MCF 10A (cell line): ENCODE measurements at regions not wholly inside any gene's neighbourhood (a gene's known extent, or its start where the extent isn't known, plus 50 kb on each side); places are given as distances from the start of the nearest gene placed in this dataset.

Experiments
- BruUV-seq: library from RNA; stranded (reverse); fragments of 400-500 nt; replicated peaks from 2 replicates; lab custom pipeline; 2021; lab: Mats Ljungman, UMichigan
- CTCF ChIA-PET: fragments of 300-600 bp; sonication (Branson Sonifier 250); formaldehyde crosslinking; extraction: SDS; loops from one replicate; lab custom pipeline; 2021; ENCODE audit warnings: antibody characterized with exemption, inconsistent platforms; lab: Yijun Ruan, JAX
- POLR2A ChIA-PET: fragments of 300-600, 350-650 bp; sonication (Branson Sonifier 250); formaldehyde crosslinking; extraction: SDS; loops from one replicate; lab custom pipeline; 2020; ENCODE audit warnings: antibody characterized with exemption, inconsistent platforms; lab: Yijun Ruan, JAX
- DNase-seq: peaks from one replicate; pipeline ENCODE4 v3.0.0-alpha.2; 2018; ENCODE audit not compliant: unreplicated experiment
- H3K27ac Mint-ChIP-seq: one replicate; pipeline ENCODE4 v1.8.0; 2022; ENCODE audit warnings: mild to moderate bottlenecking, low read depth, mixed read lengths; ENCODE audit not compliant: unreplicated experiment
- H3K27me3 Mint-ChIP-seq: one replicate; pipeline ENCODE4 v1.8.0; 2022; ENCODE audit warnings: mixed read lengths; ENCODE audit not compliant: insufficient read depth, unreplicated experiment
- H3K36me3 Mint-ChIP-seq: one replicate; pipeline ENCODE4 v1.8.0; 2022; ENCODE audit warnings: mild to moderate bottlenecking, moderate library complexity, mixed read lengths; ENCODE audit not compliant: insufficient read depth, unreplicated experiment
- H3K4me1 Mint-ChIP-seq: one replicate; pipeline ENCODE4 v1.8.0; 2022; ENCODE audit warnings: mixed read lengths; ENCODE audit not compliant: insufficient read depth, unreplicated experiment
- H3K4me3 Mint-ChIP-seq: one replicate; pipeline ENCODE4 v1.8.0; 2022; ENCODE audit warnings: mild to moderate bottlenecking, moderate library complexity, mixed read lengths; ENCODE audit not compliant: unreplicated experiment
- H3K9me3 Mint-ChIP-seq: one replicate; pipeline ENCODE4 v1.8.0; 2022; ENCODE audit warnings: mixed read lengths; ENCODE audit not compliant: unreplicated experiment
- intact Hi-C: fragments of 100-400 bp; cut with micrococcal nuclease; formaldehyde crosslinking; loops from 2 replicates; pipeline ENCODE4 v1.14.1; 2022
- TF ChIP-seq, protein P1 (sequence below): fragments of 200-600 bp; IDR thresholded peaks from one replicate; pipeline ENCODE4 v1.8.0; 2022; ENCODE audit warnings: antibody characterized with exemption, mild to moderate bottlenecking; ENCODE audit not compliant: unreplicated experiment

DNA sequence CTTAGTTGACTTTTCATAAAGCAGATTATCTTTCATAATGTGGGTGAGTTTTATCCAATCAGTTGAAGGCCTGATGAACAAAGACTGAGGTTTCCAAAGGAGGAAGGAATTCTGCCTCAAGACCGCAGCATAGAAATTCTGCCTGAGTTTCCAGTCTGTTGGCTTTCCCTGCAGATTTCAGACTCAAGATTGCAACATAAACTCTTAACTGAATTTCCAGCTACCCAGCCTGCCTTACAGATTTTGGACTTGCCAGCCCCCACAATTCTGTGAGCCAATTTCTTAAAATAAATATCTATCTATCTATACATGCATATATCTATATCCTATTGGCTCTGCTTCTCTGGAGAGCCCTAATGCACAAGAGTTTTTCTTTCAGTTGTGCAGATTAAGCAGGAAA, 57.3 kb upstream of the SMLR1 start:
- POLR2A ChIA-PET: no interaction called here
- intact Hi-C loops: no loop called here
- TF ChIP-seq, protein P1, sequence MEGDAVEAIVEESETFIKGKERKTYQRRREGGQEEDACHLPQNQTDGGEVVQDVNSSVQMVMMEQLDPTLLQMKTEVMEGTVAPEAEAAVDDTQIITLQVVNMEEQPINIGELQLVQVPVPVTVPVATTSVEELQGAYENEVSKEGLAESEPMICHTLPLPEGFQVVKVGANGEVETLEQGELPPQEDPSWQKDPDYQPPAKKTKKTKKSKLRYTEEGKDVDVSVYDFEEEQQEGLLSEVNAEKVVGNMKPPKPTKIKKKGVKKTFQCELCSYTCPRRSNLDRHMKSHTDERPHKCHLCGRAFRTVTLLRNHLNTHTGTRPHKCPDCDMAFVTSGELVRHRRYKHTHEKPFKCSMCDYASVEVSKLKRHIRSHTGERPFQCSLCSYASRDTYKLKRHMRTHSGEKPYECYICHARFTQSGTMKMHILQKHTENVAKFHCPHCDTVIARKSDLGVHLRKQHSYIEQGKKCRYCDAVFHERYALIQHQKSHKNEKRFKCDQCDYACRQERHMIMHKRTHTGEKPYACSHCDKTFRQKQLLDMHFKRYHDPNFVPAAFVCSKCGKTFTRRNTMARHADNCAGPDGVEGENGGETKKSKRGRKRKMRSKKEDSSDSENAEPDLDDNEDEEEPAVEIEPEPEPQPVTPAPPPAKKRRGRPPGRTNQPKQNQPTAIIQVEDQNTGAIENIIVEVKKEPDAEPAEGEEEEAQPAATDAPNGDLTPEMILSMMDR: no peak
- Mint-ChIP-seq H3K27me3 (peaks cover 18% of the 10 kb centered on the region), H3K4me3 (no peak overlapping the region), H3K36me3 (no peaks in the 10 kb centered on the region), H3K4me1 (no peaks in the 10 kb centered on the region), H3K9me3 (no peaks in the 10 kb centered on the region), H3K27ac (no peak overlapping the region)
- BruUV-seq: no TSS peak
- no peak for DNase-seq
- CTCF ChIA-PET: interaction anchor here (0.6 kb wide), 1 partner anchor 26 kb away, joined by 3 read pairs; no protein-coding TSS in a partner anchor

DNA sequence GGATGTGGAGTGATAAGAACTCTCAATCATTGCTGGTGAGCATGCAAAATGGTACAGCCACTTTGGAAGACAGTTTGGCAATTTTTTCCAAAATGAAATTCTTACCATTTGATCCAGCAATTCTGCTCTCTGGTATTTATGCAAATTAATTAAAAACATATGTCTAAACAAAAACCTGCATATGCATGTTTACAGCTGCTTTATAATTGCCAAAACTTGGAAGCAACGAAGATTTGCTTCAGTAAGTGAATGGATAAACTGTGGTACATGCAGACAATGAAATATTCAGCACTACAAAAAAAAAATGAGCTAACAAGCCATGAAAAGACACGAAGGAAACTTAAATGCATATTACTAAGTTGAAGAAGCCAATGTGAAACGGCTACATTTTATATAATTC, 55.5 kb upstream of the SMLR1 start:
- Mint-ChIP-seq H3K4me1 (no peaks in the 10 kb centered on the region), H3K27ac (no peak overlapping the region), H3K4me3 (no peak overlapping the region), H3K27me3 (peaks cover 7% of the 10 kb centered on the region), H3K9me3 (no peaks in the 10 kb centered on the region), H3K36me3 (no peaks in the 10 kb centered on the region)
- no TSS peak for BruUV-seq
- intact Hi-C loops: no loop called here
- DNase-seq: no peak
- ChIA-PET CTCF (interaction anchor here (0.7 to 1.1 kb wide), 2 partner anchors 14 to 568 kb away, joined by 3 read pairs; no protein-coding TSS in a partner anchor), POLR2A (no interaction called here)
- TF ChIP-seq, protein P1: no peak

DNA sequence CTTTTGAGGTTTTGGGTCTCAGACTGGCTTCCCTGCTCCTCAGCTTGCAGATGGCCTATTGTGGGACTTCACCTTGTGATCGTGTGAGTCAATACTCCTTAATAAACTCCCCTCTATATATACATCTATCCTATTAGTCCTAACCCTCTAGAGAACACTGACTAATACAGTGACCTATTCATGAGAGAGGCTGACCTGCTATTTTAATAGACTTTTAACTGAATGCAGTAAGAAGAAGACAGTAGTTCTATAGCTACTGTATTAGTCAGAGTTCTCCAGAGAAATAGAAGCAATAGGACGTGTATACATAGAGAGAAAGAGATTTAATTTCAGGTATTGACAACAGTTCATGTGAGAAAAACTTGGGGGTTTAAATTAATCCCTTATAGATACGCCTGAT, 53.3 kb upstream of the SMLR1 start:
- H3K36me3 Mint-ChIP-seq: no peaks in the 10 kb centered on the region
- no peak overlapping the region for H3K27ac Mint-ChIP-seq
- no peak for DNase-seq
- no peak overlapping the region for H3K4me3 Mint-ChIP-seq
- H3K9me3 Mint-ChIP-seq: no peaks in the 10 kb centered on the region
- H3K4me1 Mint-ChIP-seq: no peaks in the 10 kb centered on the region
- ChIA-PET CTCF (no interaction called here), POLR2A (no interaction called here)
- no TSS peak for BruUV-seq
- TF ChIP-seq, protein P1: no peak
- intact Hi-C loops: no loop called here
- H3K27me3 Mint-ChIP-seq: peaks cover 6% of the 10 kb centered on the region

DNA sequence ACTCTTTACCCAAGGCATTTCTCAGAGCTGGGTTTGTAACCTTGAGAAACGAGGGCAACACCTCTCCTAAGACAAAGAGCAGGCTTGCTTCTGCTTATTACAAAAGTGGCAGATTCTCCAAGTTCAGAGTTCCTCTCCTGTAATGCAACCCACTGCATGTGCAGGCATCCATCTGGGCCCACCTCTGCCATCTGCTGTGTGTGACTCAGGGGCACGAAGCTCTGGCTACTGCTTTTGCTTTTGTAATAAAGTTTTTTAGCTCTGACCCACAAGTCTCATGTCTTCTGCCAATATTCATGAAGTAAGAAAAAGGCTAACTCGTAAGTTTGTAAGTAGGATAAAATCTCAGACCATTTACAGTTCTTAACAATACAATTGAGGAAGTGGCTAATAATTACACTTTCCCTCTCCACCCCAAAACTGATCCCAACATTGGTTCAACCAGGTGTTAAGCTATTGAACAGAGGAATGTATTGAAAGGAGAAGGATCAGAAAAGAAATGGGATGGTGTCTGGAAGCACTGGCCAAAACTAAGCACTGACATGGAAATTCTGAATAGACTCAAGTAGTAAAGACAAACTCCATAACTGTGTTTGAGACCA, 51.7 kb upstream of the SMLR1 start:
- Mint-ChIP-seq H3K27ac (no peak overlapping the region), H3K9me3 (peaks cover 5% of the 10 kb centered on the region), H3K27me3 (peaks cover 6% of the 10 kb centered on the region), H3K4me3 (no peak overlapping the region), H3K36me3 (no peaks in the 10 kb centered on the region), H3K4me1 (no peaks in the 10 kb centered on the region)
- DNase-seq: no peak
- TF ChIP-seq, protein P1: no peak
- POLR2A ChIA-PET: no interaction called here
- no TSS peak for BruUV-seq
- CTCF ChIA-PET: interaction anchor here (0.6 to 1.0 kb wide), 4 partner anchors 10 to 552 kb away, joined by 3 read pairs; no protein-coding TSS in a partner anchor
- intact Hi-C loops: no loop called here
